GM11168 (cell line): ENCODE measurements at regions not wholly inside any gene's neighbourhood (a gene's known extent, or its start where the extent isn't known, plus 50 kb on each side); places are given as distances from the start of the nearest gene placed in this dataset.

Source experiments
- in situ Hi-C: fragments of 300-500 bp; cut with MboI; formaldehyde crosslinking; loops from one replicate; pipeline ENCODE4 v1.12.0; 2022; ENCODE audit warnings: low sequenced_read_pairs; ENCODE audit not compliant: unreplicated experiment

GRCh38 chr1:106747232-106747631 is 309.2 kb upstream of the PRMT6 start:
- in situ Hi-C loops = no loop called here

- in situ Hi-C loops = no loop called here
Measured at GRCh38 chr1:106747791-106748190, 308.7 kb upstream of the PRMT6 start.

- in situ Hi-C loops = no loop called here
Measured at GRCh38 chr1:106748606-106749005, 307.9 kb upstream of the PRMT6 start.

GRCh38 chr1:106749491-106749890 is 307.0 kb upstream of the PRMT6 start:
- in situ Hi-C loops = no loop called here

- in situ Hi-C loops = no loop called here
Measured at GRCh38 chr1:106749906-106750305, 306.6 kb upstream of the PRMT6 start.

GRCh38 chr1:106751002-106751401 is 305.5 kb upstream of the PRMT6 start:
- in situ Hi-C loops = no loop called here

GRCh38 chr1:106753066-106753465 is 303.4 kb upstream of the PRMT6 start:
- in situ Hi-C loops = no loop called here

- in situ Hi-C loops = no loop called here
Measured at GRCh38 chr1:106754957-106755356, 301.5 kb upstream of the PRMT6 start.

GRCh38 chr1:106755682-106756406 is 300.6 kb upstream of the PRMT6 start:
- in situ Hi-C loops = no loop called here

GRCh38 chr1:106756752-106757151 is 299.7 kb upstream of the PRMT6 start:
- in situ Hi-C loops = no loop called here

- in situ Hi-C loops = no loop called here
Measured at GRCh38 chr1:106768077-106768476, 288.4 kb upstream of the PRMT6 start.

- in situ Hi-C loops = no loop called here
Measured at GRCh38 chr1:106768501-106768900, 288.0 kb upstream of the PRMT6 start.

- in situ Hi-C loops = no loop called here
Measured at GRCh38 chr1:106773206-106773605, 283.3 kb upstream of the PRMT6 start.

GRCh38 chr1:106780066-106780465 is 276.4 kb upstream of the PRMT6 start:
- in situ Hi-C loops = no loop called here

GRCh38 chr1:106780806-106781569 is 275.5 kb upstream of the PRMT6 start:
- in situ Hi-C loops = no loop called here

- in situ Hi-C loops = no loop called here
Measured at GRCh38 chr1:106785176-106785575, 271.3 kb upstream of the PRMT6 start.

- in situ Hi-C loops = no loop called here
Measured at GRCh38 chr1:106787520-106787919, 269.0 kb upstream of the PRMT6 start.

GRCh38 chr1:106789686-106790085 is 266.8 kb upstream of the PRMT6 start:
- in situ Hi-C loops = no loop called here

GRCh38 chr1:106791041-106791440 is 265.4 kb upstream of the PRMT6 start:
- in situ Hi-C loops = no loop called here

GRCh38 chr1:106793651-106794050 is 262.8 kb upstream of the PRMT6 start:
- in situ Hi-C loops = no loop called here

- in situ Hi-C loops = no loop called here
Measured at GRCh38 chr1:106798991-106799390, 257.5 kb upstream of the PRMT6 start.

GRCh38 chr1:106802181-106802580 is 254.3 kb upstream of the PRMT6 start:
- in situ Hi-C loops = no loop called here
